ENCODE measurements at regions not wholly inside any gene's neighbourhood (a gene's known extent, or its start where the extent isn't known, plus 50 kb on each side); places are given as distances from the start of the nearest gene placed in this dataset.

DNA sequence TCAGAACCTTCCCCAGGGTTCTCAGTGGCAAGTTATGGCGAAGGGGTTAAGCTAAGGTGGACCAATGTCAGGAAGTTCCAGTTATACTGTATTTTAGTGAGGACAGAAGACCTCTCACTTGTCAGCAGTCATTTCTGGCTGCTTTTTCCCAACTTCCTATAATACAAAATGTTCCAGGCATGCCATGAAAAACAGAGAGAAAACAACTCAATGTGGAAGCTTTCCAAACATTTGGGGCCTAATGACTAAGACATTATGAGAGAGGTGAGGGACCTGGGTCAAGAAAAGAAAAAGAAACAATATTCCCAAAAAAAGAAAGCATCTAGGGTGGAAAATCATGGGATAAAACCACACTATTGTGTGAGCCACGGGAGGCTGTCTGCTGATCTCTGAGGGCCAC lies 99.9 kb upstream of the MAP3K4 start:
- Histone ChIP-seq H3K4me1 (no peaks in the 10 kb centered on the region), H3K9me3 (no peaks in the 10 kb centered on the region), H3K36me3 (no peaks in the 10 kb centered on the region), H3K27ac (no peak overlapping the region), H3K27me3 (no peaks in the 10 kb centered on the region), H3K4me3 (no peak overlapping the region)
- intact Hi-C loops (cut with DNase I): no loop called here
- no peak for DNase-seq (ENCODE audit: extremely low spot score in 2 of 2)
- TF ChIP-seq POLR2A (IDR thresholded peaks at IDR 0.05) (no peak), POLR2AphosphoS5 (IDR thresholded peaks at IDR 0.05; ENCODE audit: insufficient read depth in 1 of 2, low read depth in 1 of 2) (no peak)
- TF ChIP-seq, protein P1, sequence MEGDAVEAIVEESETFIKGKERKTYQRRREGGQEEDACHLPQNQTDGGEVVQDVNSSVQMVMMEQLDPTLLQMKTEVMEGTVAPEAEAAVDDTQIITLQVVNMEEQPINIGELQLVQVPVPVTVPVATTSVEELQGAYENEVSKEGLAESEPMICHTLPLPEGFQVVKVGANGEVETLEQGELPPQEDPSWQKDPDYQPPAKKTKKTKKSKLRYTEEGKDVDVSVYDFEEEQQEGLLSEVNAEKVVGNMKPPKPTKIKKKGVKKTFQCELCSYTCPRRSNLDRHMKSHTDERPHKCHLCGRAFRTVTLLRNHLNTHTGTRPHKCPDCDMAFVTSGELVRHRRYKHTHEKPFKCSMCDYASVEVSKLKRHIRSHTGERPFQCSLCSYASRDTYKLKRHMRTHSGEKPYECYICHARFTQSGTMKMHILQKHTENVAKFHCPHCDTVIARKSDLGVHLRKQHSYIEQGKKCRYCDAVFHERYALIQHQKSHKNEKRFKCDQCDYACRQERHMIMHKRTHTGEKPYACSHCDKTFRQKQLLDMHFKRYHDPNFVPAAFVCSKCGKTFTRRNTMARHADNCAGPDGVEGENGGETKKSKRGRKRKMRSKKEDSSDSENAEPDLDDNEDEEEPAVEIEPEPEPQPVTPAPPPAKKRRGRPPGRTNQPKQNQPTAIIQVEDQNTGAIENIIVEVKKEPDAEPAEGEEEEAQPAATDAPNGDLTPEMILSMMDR (IDR thresholded peaks at IDR 0.05): no peak

DNA sequence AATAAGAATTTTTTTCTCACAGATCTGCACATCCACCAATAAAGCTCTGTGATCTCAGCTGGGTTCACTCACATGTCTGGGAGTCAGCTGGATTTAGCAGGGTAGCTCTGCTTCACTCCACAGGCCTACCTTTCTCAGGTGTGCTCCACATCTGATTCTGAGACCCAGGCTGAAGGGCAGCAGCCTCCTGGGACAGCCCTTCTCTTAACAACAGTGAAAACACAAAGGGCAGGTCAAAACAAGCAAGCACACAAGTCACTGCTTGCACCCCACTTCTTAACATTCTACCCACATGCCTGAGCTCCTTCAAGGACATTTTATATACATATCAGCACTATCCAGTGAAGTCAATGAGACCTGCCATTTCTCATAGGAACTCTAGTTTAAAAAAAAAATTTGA lies 96.0 kb upstream of the MAP3K4 start:
- no peak for DNase-seq (ENCODE audit: extremely low spot score in 2 of 2)
- Histone ChIP-seq H3K4me3 (no peak overlapping the region), H3K9me3 (no peaks in the 10 kb centered on the region), H3K36me3 (no peaks in the 10 kb centered on the region), H3K27me3 (no peaks in the 10 kb centered on the region), H3K4me1 (no peaks in the 10 kb centered on the region), H3K27ac (no peak overlapping the region)
- intact Hi-C loops (cut with DNase I): no loop called here
- TF ChIP-seq POLR2A (IDR thresholded peaks at IDR 0.05) (no peak), POLR2AphosphoS5 (IDR thresholded peaks at IDR 0.05; ENCODE audit: insufficient read depth in 1 of 2, low read depth in 1 of 2) (no peak)
- TF ChIP-seq, protein P1 (IDR thresholded peaks at IDR 0.05): no peak

DNA sequence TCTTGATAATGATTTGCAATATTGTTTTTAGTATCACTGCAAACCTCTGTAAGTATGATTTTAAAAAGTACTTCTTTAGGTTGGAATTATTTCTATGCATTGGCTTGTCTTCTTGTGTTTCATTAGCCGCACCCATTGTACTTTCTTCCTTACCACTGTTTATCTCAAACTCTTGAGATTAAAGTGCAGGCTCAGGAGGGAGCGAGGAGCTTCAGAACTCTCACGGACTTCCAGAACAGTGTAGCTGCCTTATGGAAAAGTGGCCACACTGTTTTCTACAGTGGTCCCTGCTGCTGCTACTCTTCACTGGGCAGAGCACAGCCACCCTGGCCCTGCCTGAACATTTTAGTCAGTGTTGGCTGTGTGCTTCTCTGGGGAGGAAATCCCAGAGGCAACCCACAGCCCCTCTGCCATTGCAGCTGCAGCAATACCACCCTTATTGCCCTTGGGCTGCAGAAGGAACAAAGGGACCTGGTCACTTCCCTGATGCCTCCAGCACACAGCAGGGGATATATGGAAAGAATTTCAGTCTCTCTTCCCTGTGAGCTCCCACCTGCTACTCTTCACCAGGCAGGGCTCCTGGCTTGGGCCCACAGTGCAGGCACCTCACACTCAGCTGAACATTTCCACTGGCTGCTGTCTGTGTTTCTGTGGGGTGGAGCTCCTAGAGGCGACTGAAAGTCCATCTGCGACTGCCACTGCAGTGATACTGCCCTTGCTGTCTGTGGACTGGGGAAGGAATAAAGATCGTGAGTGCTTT lies 91.7 kb upstream of the MAP3K4 start:
- H3K27ac ChIP-seq: no peak overlapping the region
- DNase-seq (ENCODE audit: extremely low spot score in 2 of 2): no peak
- H3K9me3 ChIP-seq: no peaks in the 10 kb centered on the region
- intact Hi-C loops (cut with DNase I): no loop called here
- TF ChIP-seq POLR2AphosphoS5 (IDR thresholded peaks at IDR 0.05; ENCODE audit: insufficient read depth in 1 of 2, low read depth in 1 of 2) (no peak), POLR2A (IDR thresholded peaks at IDR 0.05) (no peak)
- TF ChIP-seq, protein P1 (IDR thresholded peaks at IDR 0.05): no peak
- no peaks in the 10 kb centered on the region for H3K27me3 ChIP-seq
- no peak overlapping the region for H3K4me3 ChIP-seq
- H3K36me3 ChIP-seq: no peaks in the 10 kb centered on the region
- no peaks in the 10 kb centered on the region for H3K4me1 ChIP-seq

- Histone ChIP-seq H3K27ac (no peak overlapping the region), H3K4me1 (no peaks in the 10 kb centered on the region), H3K4me3 (no peak overlapping the region), H3K9me3 (no peaks in the 10 kb centered on the region), H3K27me3 (no peaks in the 10 kb centered on the region), H3K36me3 (no peaks in the 10 kb centered on the region)
- no peak for DNase-seq (ENCODE audit: extremely low spot score in 2 of 2)
- TF ChIP-seq, protein P1 (IDR thresholded peaks at IDR 0.05): no peak
- TF ChIP-seq POLR2A (IDR thresholded peaks at IDR 0.05) (no peak), POLR2AphosphoS5 (IDR thresholded peaks at IDR 0.05; ENCODE audit: insufficient read depth in 1 of 2, low read depth in 1 of 2) (no peak)
- intact Hi-C loops (cut with DNase I): no loop called here
These were observed 79.6 kb upstream of the MAP3K4 start for GRCh38 chr6:160911949-160912348.

DNA sequence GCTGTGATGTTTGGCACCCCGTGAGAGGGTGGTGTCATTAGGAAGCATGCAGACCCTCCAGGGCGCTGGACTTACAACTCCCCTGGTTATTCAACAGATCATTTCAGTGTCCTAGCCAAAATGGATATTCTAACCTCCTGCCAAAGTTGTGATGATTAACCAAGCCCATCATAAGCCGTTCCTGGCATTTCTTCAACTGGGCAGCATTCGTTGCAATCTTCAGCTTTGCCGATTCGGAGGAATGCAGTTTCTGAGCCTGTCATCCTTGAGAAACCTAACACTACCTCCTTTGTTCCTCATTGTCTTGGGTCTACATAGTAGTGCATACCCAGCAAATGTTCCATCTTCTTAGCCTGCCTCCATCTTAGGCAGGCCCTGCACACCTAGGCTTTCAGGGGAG lies 79.2 kb upstream of the MAP3K4 start:
- Histone ChIP-seq H3K4me1 (no peaks in the 10 kb centered on the region), H3K4me3 (no peak overlapping the region), H3K36me3 (no peaks in the 10 kb centered on the region), H3K27me3 (no peaks in the 10 kb centered on the region), H3K27ac (no peak overlapping the region), H3K9me3 (no peaks in the 10 kb centered on the region)
- DNase-seq (ENCODE audit: extremely low spot score in 2 of 2): no peak
- intact Hi-C loops (cut with DNase I): no loop called here
- TF ChIP-seq, protein P1 (IDR thresholded peaks at IDR 0.05): no peak
